Astrocyte (in vitro differentiated cells and primary cell): ENCODE measurements at regions not wholly inside any gene's neighbourhood (a gene's known extent, or its start where the extent isn't known, plus 50 kb on each side); places are given as distances from the start of the nearest gene placed in this dataset.

Source experiments
- DNase-seq: peaks from one replicate; pipeline ENCODE4 v3.0.0-alpha.2; 2010; ENCODE audit warnings: low read depth
- FAIRE-seq: peaks from 2 replicates; lab custom pipeline; 2011; peaks lifted over from hg19 to GRCh38; lab: Jason Lieb, UNC
- H2AFZ ChIP-seq: 2 replicates; pipeline ENCODE4 v1.6.0; 2012; ENCODE audit warnings: low read depth, low read length, inconsistent platforms
- H3K27ac ChIP-seq: 2 replicates; pipeline ENCODE4 v1.5.1; 2011; ENCODE audit warnings: low read depth, low read length, inconsistent platforms
- H3K27me3 ChIP-seq: 2 replicates; pipeline ENCODE4 v1.6.0; 2011; ENCODE audit warnings: low read length, inconsistent platforms; ENCODE audit not compliant: insufficient read depth
- H3K36me3 ChIP-seq: 2 replicates; pipeline ENCODE4 v1.5.1; 2011; ENCODE audit warnings: low read length, inconsistent platforms; ENCODE audit not compliant: insufficient read depth
- H3K4me1 ChIP-seq: 2 replicates; pipeline ENCODE4 v1.5.1; 2011; ENCODE audit warnings: low read length, inconsistent platforms; ENCODE audit not compliant: insufficient read depth
- H3K4me2 ChIP-seq: 2 replicates; pipeline ENCODE4 v1.6.0; 2012; ENCODE audit warnings: low read length, inconsistent platforms
- H3K4me3 ChIP-seq: 2 replicates; pipeline ENCODE4 v1.5.1; 2011; ENCODE audit warnings: low read depth, mild to moderate bottlenecking, low read length, inconsistent platforms; ENCODE audit not compliant: insufficient read depth
- H3K79me2 ChIP-seq: 2 replicates; pipeline ENCODE4 v1.6.0; 2012; ENCODE audit warnings: mild to moderate bottlenecking, low read length, inconsistent platforms; ENCODE audit not compliant: insufficient read depth
- H3K9ac ChIP-seq: 2 replicates; pipeline ENCODE4 v1.6.0; 2012; ENCODE audit warnings: mild to moderate bottlenecking, low read length, inconsistent platforms
- H3K9me3 ChIP-seq: 2 replicates; pipeline ENCODE4 v1.5.1; 2012; ENCODE audit warnings: low read depth, mild to moderate bottlenecking, low read length, inconsistent platforms; ENCODE audit not compliant: insufficient read depth
- H4K20me1 ChIP-seq: 2 replicates; pipeline ENCODE4 v1.6.0; 2012; ENCODE audit warnings: low read length, inconsistent platforms; ENCODE audit not compliant: insufficient read depth
- H3K27ac Mint-ChIP-seq: one replicate; pipeline ENCODE4 v1.8.0; 2021; ENCODE audit warnings: mild to moderate bottlenecking, mixed read lengths; ENCODE audit not compliant: unreplicated experiment
- H3K27me3 Mint-ChIP-seq: one replicate; pipeline ENCODE4 v1.8.0; 2021; ENCODE audit warnings: low read depth, mixed read lengths; ENCODE audit not compliant: unreplicated experiment
- H3K36me3 Mint-ChIP-seq: one replicate; pipeline ENCODE4 v1.8.0; 2021; ENCODE audit warnings: low read depth, mixed read lengths; ENCODE audit not compliant: unreplicated experiment
- H3K4me1 Mint-ChIP-seq: one replicate; pipeline ENCODE4 v1.8.0; 2021; ENCODE audit warnings: low read depth, mixed read lengths; ENCODE audit not compliant: unreplicated experiment
- H3K4me3 Mint-ChIP-seq: one replicate; pipeline ENCODE4 v1.8.0; 2021; ENCODE audit warnings: mild to moderate bottlenecking, moderate library complexity, mixed read lengths; ENCODE audit not compliant: unreplicated experiment
- H3K9me3 Mint-ChIP-seq: one replicate; pipeline ENCODE4 v1.8.0; 2021; ENCODE audit warnings: mild to moderate bottlenecking, mixed read lengths; ENCODE audit not compliant: unreplicated experiment
- EZH2 ChIP-seq: IDR thresholded peaks from 2 replicates; pipeline ENCODE4 v1.6.1; 2012; ENCODE audit warnings: mild to moderate bottlenecking, low read length, inconsistent platforms; ENCODE audit not compliant: insufficient read depth
- TF ChIP-seq, protein P1 (sequence below): IDR thresholded peaks from 2 replicates; pipeline ENCODE4 v1.5.1; 2011; ENCODE audit warnings: low read depth, mild to moderate bottlenecking, inconsistent platforms, low read length, moderate library complexity; ENCODE audit not compliant: insufficient read depth

DNA sequence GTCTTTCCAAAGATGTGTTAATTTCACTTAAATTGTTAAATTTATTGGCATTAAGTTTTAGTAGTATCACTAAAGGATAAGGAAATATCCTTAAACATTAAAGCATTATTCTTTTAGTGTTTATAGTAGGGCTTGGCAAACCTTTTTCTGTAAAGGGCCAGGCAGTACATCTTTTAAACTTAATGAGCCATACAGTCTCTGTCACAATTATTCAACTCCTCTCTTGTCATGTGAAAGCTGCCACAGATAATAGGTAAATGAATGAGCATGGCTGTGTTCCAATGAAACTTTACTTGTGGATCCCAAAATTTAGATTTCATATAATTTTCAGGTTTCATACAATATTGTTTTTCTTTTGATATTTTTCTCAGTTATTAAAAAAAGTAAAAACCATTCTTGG lies 268.2 kb upstream of the C11orf87 start:
- no peak for TF ChIP-seq EZH2
- TF ChIP-seq, protein P1, sequence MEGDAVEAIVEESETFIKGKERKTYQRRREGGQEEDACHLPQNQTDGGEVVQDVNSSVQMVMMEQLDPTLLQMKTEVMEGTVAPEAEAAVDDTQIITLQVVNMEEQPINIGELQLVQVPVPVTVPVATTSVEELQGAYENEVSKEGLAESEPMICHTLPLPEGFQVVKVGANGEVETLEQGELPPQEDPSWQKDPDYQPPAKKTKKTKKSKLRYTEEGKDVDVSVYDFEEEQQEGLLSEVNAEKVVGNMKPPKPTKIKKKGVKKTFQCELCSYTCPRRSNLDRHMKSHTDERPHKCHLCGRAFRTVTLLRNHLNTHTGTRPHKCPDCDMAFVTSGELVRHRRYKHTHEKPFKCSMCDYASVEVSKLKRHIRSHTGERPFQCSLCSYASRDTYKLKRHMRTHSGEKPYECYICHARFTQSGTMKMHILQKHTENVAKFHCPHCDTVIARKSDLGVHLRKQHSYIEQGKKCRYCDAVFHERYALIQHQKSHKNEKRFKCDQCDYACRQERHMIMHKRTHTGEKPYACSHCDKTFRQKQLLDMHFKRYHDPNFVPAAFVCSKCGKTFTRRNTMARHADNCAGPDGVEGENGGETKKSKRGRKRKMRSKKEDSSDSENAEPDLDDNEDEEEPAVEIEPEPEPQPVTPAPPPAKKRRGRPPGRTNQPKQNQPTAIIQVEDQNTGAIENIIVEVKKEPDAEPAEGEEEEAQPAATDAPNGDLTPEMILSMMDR: no peak
- Mint-ChIP-seq H3K36me3 (no peaks in the 10 kb centered on the region), H3K27ac (no peak overlapping the region), H3K4me1 (no peaks in the 10 kb centered on the region), H3K27me3 (no peaks in the 10 kb centered on the region), H3K4me3 (no peak overlapping the region), H3K9me3 (no peaks in the 10 kb centered on the region)
- Histone ChIP-seq H3K36me3 (no peaks in the 10 kb centered on the region), H3K9ac (no peak overlapping the region), H3K9me3 (no peaks in the 10 kb centered on the region), H2AFZ (no peak overlapping the region), H3K4me3 (no peak overlapping the region), H3K79me2 (no peaks in the 10 kb centered on the region), H3K27me3 (no peaks in the 10 kb centered on the region), H3K4me1 (no peaks in the 10 kb centered on the region), H4K20me1 (no peaks in the 10 kb centered on the region), H3K27ac (no peak overlapping the region), H3K4me2 (no peak overlapping the region)
- FAIRE-seq: no peak
- DNase-seq: no peak

DNA sequence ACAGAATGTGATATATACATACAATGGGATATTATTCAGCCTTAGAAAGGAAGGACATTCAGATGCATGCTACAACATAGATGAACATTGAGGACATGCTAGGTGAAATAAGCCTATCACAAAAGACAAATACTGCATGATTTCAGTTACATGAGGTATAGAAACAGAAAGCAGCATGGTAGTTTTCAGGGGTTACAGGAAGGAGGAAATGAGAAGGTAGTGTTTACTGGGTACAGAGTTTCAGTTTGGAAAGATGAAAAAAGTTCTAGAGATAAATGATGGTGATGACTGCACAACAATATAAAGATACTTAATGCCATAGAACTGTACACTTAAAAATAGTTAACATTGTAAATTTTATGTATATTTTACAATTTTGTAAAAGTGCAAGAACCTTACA lies 266.7 kb upstream of the C11orf87 start:
- Histone ChIP-seq H4K20me1 (no peaks in the 10 kb centered on the region), H2AFZ (no peak overlapping the region), H3K79me2 (no peaks in the 10 kb centered on the region), H3K9me3 (no peaks in the 10 kb centered on the region), H3K36me3 (no peaks in the 10 kb centered on the region), H3K9ac (no peak overlapping the region), H3K4me3 (no peak overlapping the region), H3K27me3 (no peaks in the 10 kb centered on the region), H3K4me1 (no peaks in the 10 kb centered on the region), H3K4me2 (no peak overlapping the region), H3K27ac (no peak overlapping the region)
- H3K27ac Mint-ChIP-seq: no peak overlapping the region
- FAIRE-seq: no peak
- no peaks in the 10 kb centered on the region for H3K4me1 Mint-ChIP-seq
- H3K36me3 Mint-ChIP-seq: no peaks in the 10 kb centered on the region
- H3K27me3 Mint-ChIP-seq: no peaks in the 10 kb centered on the region
- DNase-seq: no peak
- H3K4me3 Mint-ChIP-seq: no peak overlapping the region
- TF ChIP-seq EZH2: no peak
- TF ChIP-seq, protein P1: no peak
- peaks cover 3% of the 10 kb centered on the region for H3K9me3 Mint-ChIP-seq

DNA sequence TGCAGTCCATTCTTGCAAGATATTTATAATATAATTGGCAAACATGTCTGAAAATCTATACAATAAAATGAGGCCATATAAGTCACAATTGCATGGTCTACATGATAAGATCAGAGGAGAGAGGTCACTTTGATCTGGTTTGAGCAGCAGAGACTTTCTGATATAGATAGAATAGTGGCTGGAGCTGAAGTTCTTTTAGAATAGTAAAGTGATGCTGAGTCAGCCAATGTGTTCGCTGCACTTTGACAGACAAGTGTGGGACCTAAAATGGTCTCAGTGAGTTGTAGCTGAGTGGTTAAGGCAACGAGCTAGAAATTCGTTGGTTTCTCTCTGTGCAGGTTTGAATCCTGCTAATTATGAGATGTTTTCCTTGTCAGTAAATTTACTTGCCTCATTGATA lies 257.0 kb upstream of the C11orf87 start:
- Mint-ChIP-seq H3K36me3 (no peaks in the 10 kb centered on the region), H3K27ac (no peak overlapping the region), H3K9me3 (peaks cover 7% of the 10 kb centered on the region), H3K27me3 (no peaks in the 10 kb centered on the region), H3K4me3 (no peak overlapping the region), H3K4me1 (no peaks in the 10 kb centered on the region)
- no peak overlapping the region for H3K27ac ChIP-seq
- H3K79me2 ChIP-seq: no peaks in the 10 kb centered on the region
- FAIRE-seq (no peak), DNase-seq (no peak)
- H4K20me1 ChIP-seq: no peaks in the 10 kb centered on the region
- H3K9ac ChIP-seq: no peak overlapping the region
- H2AFZ ChIP-seq: no peak overlapping the region
- no peak overlapping the region for H3K4me2 ChIP-seq
- no peaks in the 10 kb centered on the region for H3K27me3 ChIP-seq
- no peaks in the 10 kb centered on the region for H3K9me3 ChIP-seq
- no peaks in the 10 kb centered on the region for H3K36me3 ChIP-seq
- H3K4me1 ChIP-seq: no peaks in the 10 kb centered on the region
- H3K4me3 ChIP-seq: no peak overlapping the region
- TF ChIP-seq, protein P1: no peak
- no peak for TF ChIP-seq EZH2
